ENCODE measurements at regions not wholly inside any gene's neighbourhood (a gene's known extent, or its start where the extent isn't known, plus 50 kb on each side); places are given as distances from the start of the nearest gene placed in this dataset.

GRCh38 chr18:7490104-7490503 lies 77.0 kb upstream of the PTPRM start:
- no peak for ATAC-seq
- peaks cover 18 to 28% of the 10 kb centered on the region in 2 donors for H3K9me3 Mint-ChIP-seq
- peaks cover 0 to 4% of the 10 kb centered on the region in 2 donors for H3K36me3 Mint-ChIP-seq
- no peak overlapping the region for H3K27ac Mint-ChIP-seq
- no peak for DNase-seq (ENCODE audit: low spot score in 2 of 2)

- ATAC-seq (no peak), DNase-seq (ENCODE audit: low spot score in 2 of 2) (no peak)
- no peak overlapping the region for H3K27ac Mint-ChIP-seq
- peaks cover 0 to 4% of the 10 kb centered on the region in 2 donors for H3K36me3 Mint-ChIP-seq
- H3K9me3 Mint-ChIP-seq, result peaks cover 20 to 33% of the 10 kb centered on the region in 2 donors
These were observed 74.7 kb upstream of the PTPRM start for GRCh38 chr18:7492385-7492784.

GRCh38 chr18:7497081-7497480 lies 70.0 kb upstream of the PTPRM start:
- no peak for ATAC-seq
- Mint-ChIP-seq H3K36me3 (no peaks in the 10 kb centered on the region), H3K9me3 (peaks cover 5 to 19% of the 10 kb centered on the region in 2 donors), H3K27ac (no peak overlapping the region)
- DNase-seq (ENCODE audit: low spot score in 2 of 2), result no peak

GRCh38 chr18:7511106-7511505 lies 56.0 kb upstream of the PTPRM start:
- no peaks in the 10 kb centered on the region for H3K36me3 Mint-ChIP-seq
- peaks cover 17 to 18% of the 10 kb centered on the region in 2 donors for H3K9me3 Mint-ChIP-seq
- no peak for ATAC-seq
- H3K27ac Mint-ChIP-seq, result no peak overlapping the region
- DNase-seq (ENCODE audit: low spot score in 2 of 2), result no peak

- no peaks in the 10 kb centered on the region for H3K36me3 Mint-ChIP-seq
- H3K9me3 Mint-ChIP-seq, result peaks cover 17 to 18% of the 10 kb centered on the region in 2 donors
- DNase-seq (ENCODE audit: low spot score in 2 of 2), result no peak
- no peak overlapping the region for H3K27ac Mint-ChIP-seq
- ATAC-seq, result no peak
These were observed 54.8 kb upstream of the PTPRM start for GRCh38 chr18:7512348-7512747.

- ATAC-seq, result no peak
- no peak for DNase-seq (ENCODE audit: low spot score in 2 of 2)
- no peak overlapping the region for H3K27ac Mint-ChIP-seq
- H3K9me3 Mint-ChIP-seq, result peaks cover 17 to 18% of the 10 kb centered on the region in 2 donors
- H3K36me3 Mint-ChIP-seq, result no peaks in the 10 kb centered on the region
These were observed 54.1 kb upstream of the PTPRM start for GRCh38 chr18:7512990-7513389.

GRCh38 chr18:7514796-7515440 lies 52.2 kb upstream of the PTPRM start:
- no peak for ATAC-seq
- no peaks in the 10 kb centered on the region for H3K36me3 Mint-ChIP-seq
- peaks cover 7 to 9% of the 10 kb centered on the region in 2 donors for H3K9me3 Mint-ChIP-seq
- H3K27ac Mint-ChIP-seq, result no peak overlapping the region
- no peak for DNase-seq (ENCODE audit: low spot score in 2 of 2)

GRCh38 chr18:7516266-7517117 lies 50.6 kb upstream of the PTPRM start:
- no peak for ATAC-seq

More at GRCh38 chr18:7516266-7517117, 50.6 kb upstream of the PTPRM start:
- H3K27ac Mint-ChIP-seq, result no peak overlapping the region
- no peaks in the 10 kb centered on the region for H3K36me3 Mint-ChIP-seq
- no peak for DNase-seq (ENCODE audit: low spot score in 2 of 2)
- peaks cover 0 to 4% of the 10 kb centered on the region in 2 donors for H3K9me3 Mint-ChIP-seq

All from activated naive CD4-positive, alpha-beta T cell treated with anti-CD3 and anti-CD28 coated beads, Interleukin-2, amount 50 U/mL, for 72 hours (primary cell).